HEK293 (cell line): ENCODE measurements at regions not wholly inside any gene's neighbourhood (a gene's known extent, or its start where the extent isn't known, plus 50 kb on each side); places are given as distances from the start of the nearest gene placed in this dataset.
A peak's percentile ranks its signal among the peaks of the same experiment; 100 is the strongest.

Experiments used
- ELK4 ChIP-seq: IDR thresholded peaks from 2 replicates; pipeline ENCODE4 v1.6.1; 2011; ENCODE audit warnings: mild to moderate bottlenecking, low read depth, low read length, borderline replicate concordance
- GLIS2 ChIP-seq: fragments of 450-650 bp; formaldehyde crosslinking; IDR thresholded peaks from 2 replicates; pipeline ENCODE4 v1.5.1; 2016; ENCODE audit warnings: missing biosample characterization, missing genetic modification characterization
- INSM2 ChIP-seq: fragments of 450-650 bp; formaldehyde crosslinking; IDR thresholded peaks from 2 replicates; pipeline ENCODE4 v1.5.1; 2016; ENCODE audit warnings: missing biosample characterization, missing genetic modification characterization
- KLF10 ChIP-seq: fragments of 450-650 bp; IDR thresholded peaks from 2 replicates; pipeline ENCODE4 v1.5.1; 2018; ENCODE audit warnings: missing biosample characterization, mild to moderate bottlenecking, missing genetic modification characterization
- PRDM2 ChIP-seq: fragments of 450-650 bp; formaldehyde crosslinking; IDR thresholded peaks from 2 replicates; pipeline ENCODE4 v1.5.1; 2016; ENCODE audit warnings: missing biosample characterization, missing genetic modification characterization, borderline replicate concordance
- PRDM4 ChIP-seq: fragments of 450-650 bp; formaldehyde crosslinking; IDR thresholded peaks from 2 replicates; pipeline ENCODE4 v1.5.1; 2017; ENCODE audit warnings: missing biosample characterization, missing genetic modification characterization
- REPIN1 ChIP-seq: fragments of 450-650 bp; formaldehyde crosslinking; IDR thresholded peaks from 2 replicates; pipeline ENCODE4 v1.5.1; 2017; ENCODE audit warnings: missing biosample characterization, missing genetic modification characterization, low read depth
- SCRT1 ChIP-seq: fragments of 450-650 bp; formaldehyde crosslinking; IDR thresholded peaks from 2 replicates; pipeline ENCODE4 v1.5.1; 2016; ENCODE audit warnings: missing biosample characterization, missing genetic modification characterization, borderline replicate concordance
- SP7 ChIP-seq: fragments of 450-650 bp; formaldehyde crosslinking; IDR thresholded peaks from 2 replicates; pipeline ENCODE4 v1.5.1; 2016; ENCODE audit warnings: missing biosample characterization, missing genetic modification characterization
- ZBTB7A ChIP-seq: fragments of 450-650 bp; formaldehyde crosslinking; IDR thresholded peaks from 2 replicates; pipeline ENCODE4 v1.5.1; 2016; ENCODE audit warnings: low read depth, missing biosample characterization, missing genetic modification characterization
- ZEB2 ChIP-seq: fragments of 450-650 bp; formaldehyde crosslinking; IDR thresholded peaks from 2 replicates; pipeline ENCODE4 v1.5.1; 2016; ENCODE audit warnings: missing biosample characterization, missing genetic modification characterization
- ZFP37 ChIP-seq: fragments of 450-650 bp; formaldehyde crosslinking; IDR thresholded peaks from 2 replicates; pipeline ENCODE4 v1.5.1; 2016; ENCODE audit warnings: missing biosample characterization, missing genetic modification characterization
- ZFP41 ChIP-seq: fragments of 450-650 bp; formaldehyde crosslinking; IDR thresholded peaks from 2 replicates; pipeline ENCODE4 v1.5.1; 2016; ENCODE audit warnings: missing biosample characterization, missing genetic modification characterization, borderline replicate concordance
- ZNF132 ChIP-seq: fragments of 450-650 bp; formaldehyde crosslinking; IDR thresholded peaks from 2 replicates; pipeline ENCODE4 v1.5.1; 2017; ENCODE audit warnings: missing biosample characterization, missing genetic modification characterization, borderline replicate concordance
- ZNF138 ChIP-seq: fragments of 450-650 bp; formaldehyde crosslinking; IDR thresholded peaks from 2 replicates; pipeline ENCODE4 v1.5.1; 2016; ENCODE audit warnings: missing biosample characterization, missing genetic modification characterization, borderline replicate concordance
- ZNF140 ChIP-seq: fragments of 450-650 bp; formaldehyde crosslinking; IDR thresholded peaks from 2 replicates; pipeline ENCODE4 v1.5.1; 2016; ENCODE audit warnings: missing biosample characterization, missing genetic modification characterization
- ZNF157 ChIP-seq: fragments of 450-650 bp; formaldehyde crosslinking; IDR thresholded peaks from 2 replicates; pipeline ENCODE4 v1.5.1; 2016; ENCODE audit warnings: missing biosample characterization, missing genetic modification characterization
- ZNF2 ChIP-seq: fragments of 450-650 bp; formaldehyde crosslinking; IDR thresholded peaks from 2 replicates; pipeline ENCODE4 v1.5.1; 2016; ENCODE audit warnings: missing biosample characterization, missing genetic modification characterization
- ZNF211 ChIP-seq: fragments of 450-650 bp; formaldehyde crosslinking; IDR thresholded peaks from 2 replicates; pipeline ENCODE4 v1.5.1; 2016; ENCODE audit warnings: low read depth, missing biosample characterization, missing genetic modification characterization
- ZNF518A ChIP-seq: fragments of 450-650 bp; formaldehyde crosslinking; conservative IDR thresholded peaks from 2 replicates; pipeline ENCODE4 v1.5.1; 2016; ENCODE audit warnings: low read depth, missing biosample characterization, missing genetic modification characterization
- ZNF529 ChIP-seq: fragments of 450-650 bp; formaldehyde crosslinking; IDR thresholded peaks from 2 replicates; pipeline ENCODE4 v1.5.1; 2017; ENCODE audit warnings: missing genetic modification characterization, missing biosample characterization; ENCODE audit not compliant: insufficient replicate concordance
- ZNF571 ChIP-seq: fragments of 450-650 bp; formaldehyde crosslinking; IDR thresholded peaks from 2 replicates; pipeline ENCODE4 v1.5.0; 2017; ENCODE audit warnings: missing biosample characterization, missing genetic modification characterization
- ZNF747 ChIP-seq: fragments of 450-650 bp; formaldehyde crosslinking; IDR thresholded peaks from 2 replicates; pipeline ENCODE4 v1.5.1; 2016; ENCODE audit warnings: missing biosample characterization, missing genetic modification characterization
- ZNF777 ChIP-seq: fragments of 450-650 bp; formaldehyde crosslinking; IDR thresholded peaks from 2 replicates; pipeline ENCODE4 v1.5.1; 2017; ENCODE audit warnings: missing biosample characterization, missing genetic modification characterization, borderline replicate concordance
- ZSCAN23 ChIP-seq: fragments of 450-650 bp; formaldehyde crosslinking; IDR thresholded peaks from 2 replicates; pipeline ENCODE4 v1.5.1; 2016; ENCODE audit warnings: missing biosample characterization, missing genetic modification characterization

- TF ChIP-seq ELK4: no peak
- TF ChIP-seq ZNF571: no peak
- TF ChIP-seq ZNF529 (tag by site-specific recombination): no peak
- no peak for TF ChIP-seq ZNF138 (tag by site-specific recombination)
- no peak for TF ChIP-seq INSM2 (tag by site-specific recombination)
- no peak for TF ChIP-seq REPIN1 (tag by site-specific recombination)
- TF ChIP-seq ZNF140: no peak
- no peak for TF ChIP-seq ZNF747 (tag by site-specific recombination)
- TF ChIP-seq PRDM2 (tag by site-specific recombination): no peak
- TF ChIP-seq ZSCAN23 (tag by site-specific recombination): no peak
- TF ChIP-seq KLF10 (tag by site-specific recombination): no peak
- no peak for TF ChIP-seq ZNF777
- TF ChIP-seq SP7 (tag by site-specific recombination): no peak
- no peak for TF ChIP-seq ZEB2 (tag by site-specific recombination)
- no peak for TF ChIP-seq ZFP37 (tag by site-specific recombination)
- no peak for TF ChIP-seq ZNF132 (tag by site-specific recombination)
- no peak for TF ChIP-seq ZNF157 (tag by site-specific recombination)
- 0 out of 2 replicates have a peak, but pooled peaks have one; percentile 4 for TF ChIP-seq ZNF2 (tag by site-specific recombination)
- no peak for TF ChIP-seq PRDM4 (tag by site-specific recombination)
- no peak for TF ChIP-seq SCRT1 (tag by site-specific recombination)
- no peak for TF ChIP-seq ZNF518A
- TF ChIP-seq ZFP41 (tag by site-specific recombination): no peak
- no peak for TF ChIP-seq GLIS2 (tag by site-specific recombination)
- no peak for TF ChIP-seq ZNF211 (tag by site-specific recombination)
- no peak for TF ChIP-seq ZBTB7A (tag by site-specific recombination)
Measured at GRCh38 chr12:11500861-11501230, 105.5 kb upstream of the PRB2 start (continued).
